ENCODE measurements at regions not wholly inside any gene's neighbourhood (a gene's known extent, or its start where the extent isn't known, plus 50 kb on each side); places are given as distances from the start of the nearest gene placed in this dataset.

DNA sequence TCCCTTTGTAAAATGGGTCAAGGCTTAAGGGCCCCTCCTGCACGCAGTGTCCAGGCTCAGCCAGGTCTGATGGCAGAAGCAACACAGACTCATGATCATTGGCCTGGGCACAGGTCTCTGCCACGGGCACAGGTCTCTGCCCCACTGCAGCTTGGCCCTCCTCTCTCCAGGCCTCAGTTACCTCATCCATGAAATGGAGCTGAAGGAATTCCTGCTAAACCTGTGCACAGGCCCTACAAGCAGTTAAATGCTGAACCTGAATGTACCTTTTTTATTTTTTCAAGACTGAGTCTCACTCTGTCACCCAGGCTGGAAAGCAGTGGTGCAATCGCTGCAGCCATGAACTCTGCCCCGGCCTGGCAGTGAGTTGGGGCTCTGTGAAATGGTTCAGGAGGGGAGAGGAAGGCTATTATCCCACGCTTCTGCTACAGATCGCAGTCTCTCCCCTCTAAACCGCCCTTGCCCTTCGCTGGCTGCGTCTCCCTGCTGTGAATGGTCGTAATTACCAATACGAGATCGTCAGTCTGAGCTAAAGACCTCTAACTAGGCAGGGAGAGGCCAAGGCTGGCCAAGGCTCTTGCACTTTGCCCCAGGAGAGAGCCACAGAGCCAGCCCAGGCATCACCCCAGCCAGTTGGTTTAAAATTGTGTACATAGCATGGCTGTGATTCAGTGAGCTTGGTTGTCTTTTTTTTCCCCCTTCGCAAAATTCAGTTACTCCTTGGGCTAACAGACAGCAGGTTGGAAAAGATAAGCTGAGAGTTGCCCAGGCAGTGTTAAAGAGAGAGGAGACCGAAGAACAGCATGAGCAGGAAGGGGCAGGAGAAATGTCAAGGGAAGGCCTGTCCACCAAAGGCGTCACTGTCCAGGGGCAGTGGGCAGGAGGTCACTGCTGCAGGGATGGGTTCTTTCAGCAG is 93.0 kb upstream of the KCTD7 start:
- intact Hi-C loops (cut with DNase I) = no loop called here
- no peak overlapping the region for H3K4me3 ChIP-seq
- no peak for DNase-seq
- H3K27ac ChIP-seq = no peak overlapping the region
- H3K27me3 ChIP-seq = no peaks in the 10 kb centered on the region
- no peaks in the 10 kb centered on the region for H3K4me1 ChIP-seq
- H3K9me3 ChIP-seq = no peaks in the 10 kb centered on the region
- H3K36me3 ChIP-seq = no peaks in the 10 kb centered on the region
- H3K9ac ChIP-seq (ENCODE audit: low read depth in 2 of 2, low read length in 2 of 2) = no peak overlapping the region
- TF ChIP-seq, protein P1, sequence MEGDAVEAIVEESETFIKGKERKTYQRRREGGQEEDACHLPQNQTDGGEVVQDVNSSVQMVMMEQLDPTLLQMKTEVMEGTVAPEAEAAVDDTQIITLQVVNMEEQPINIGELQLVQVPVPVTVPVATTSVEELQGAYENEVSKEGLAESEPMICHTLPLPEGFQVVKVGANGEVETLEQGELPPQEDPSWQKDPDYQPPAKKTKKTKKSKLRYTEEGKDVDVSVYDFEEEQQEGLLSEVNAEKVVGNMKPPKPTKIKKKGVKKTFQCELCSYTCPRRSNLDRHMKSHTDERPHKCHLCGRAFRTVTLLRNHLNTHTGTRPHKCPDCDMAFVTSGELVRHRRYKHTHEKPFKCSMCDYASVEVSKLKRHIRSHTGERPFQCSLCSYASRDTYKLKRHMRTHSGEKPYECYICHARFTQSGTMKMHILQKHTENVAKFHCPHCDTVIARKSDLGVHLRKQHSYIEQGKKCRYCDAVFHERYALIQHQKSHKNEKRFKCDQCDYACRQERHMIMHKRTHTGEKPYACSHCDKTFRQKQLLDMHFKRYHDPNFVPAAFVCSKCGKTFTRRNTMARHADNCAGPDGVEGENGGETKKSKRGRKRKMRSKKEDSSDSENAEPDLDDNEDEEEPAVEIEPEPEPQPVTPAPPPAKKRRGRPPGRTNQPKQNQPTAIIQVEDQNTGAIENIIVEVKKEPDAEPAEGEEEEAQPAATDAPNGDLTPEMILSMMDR (IDR thresholded peaks at IDR 0.05) = no peak

- no peaks in the 10 kb centered on the region for H3K36me3 ChIP-seq
- H3K4me3 ChIP-seq = no peak overlapping the region
- H3K9me3 ChIP-seq = no peaks in the 10 kb centered on the region
- no peaks in the 10 kb centered on the region for H3K4me1 ChIP-seq
- intact Hi-C loops (cut with DNase I) = no loop called here
- TF ChIP-seq, protein P1 (IDR thresholded peaks at IDR 0.05) = no peak
- H3K27me3 ChIP-seq = no peaks in the 10 kb centered on the region
- no peak overlapping the region for H3K27ac ChIP-seq
- no peak overlapping the region for H3K9ac ChIP-seq (ENCODE audit: low read depth in 2 of 2, low read length in 2 of 2)
- DNase-seq = no peak
Measured at GRCh38 chr7:66537380-66537779, 91.3 kb upstream of the KCTD7 start.

DNA sequence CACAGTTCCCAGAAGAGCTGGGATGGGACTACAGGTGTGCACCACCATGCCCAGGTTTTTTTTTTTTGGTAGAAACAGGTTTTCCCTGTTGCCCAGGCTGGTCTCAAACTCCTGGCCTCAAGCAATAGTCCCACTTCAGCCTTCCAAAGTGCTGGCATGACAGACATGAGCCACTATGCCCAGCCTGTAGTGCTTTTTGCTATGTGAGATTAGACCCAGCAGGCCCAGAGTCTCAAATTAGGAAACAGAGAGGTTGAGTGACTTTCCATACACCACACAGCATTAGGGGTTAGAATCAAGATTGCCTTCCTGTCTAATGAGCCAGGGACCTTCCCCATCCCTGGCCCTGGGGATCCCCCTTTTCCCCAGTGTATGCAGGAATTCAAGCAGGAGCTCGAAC is 90.8 kb upstream of the KCTD7 start:
- Histone ChIP-seq H3K9ac (ENCODE audit: low read depth in 2 of 2, low read length in 2 of 2) (no peak overlapping the region), H3K4me3 (no peak overlapping the region), H3K27me3 (no peaks in the 10 kb centered on the region), H3K4me1 (no peaks in the 10 kb centered on the region), H3K36me3 (no peaks in the 10 kb centered on the region), H3K9me3 (no peaks in the 10 kb centered on the region), H3K27ac (no peak overlapping the region)
- TF ChIP-seq, protein P1 (IDR thresholded peaks at IDR 0.05) = no peak
- no peak for DNase-seq
- intact Hi-C loops (cut with DNase I) = no loop called here

- H3K4me3 ChIP-seq = no peak overlapping the region
- no peak for DNase-seq
- H3K9me3 ChIP-seq = no peaks in the 10 kb centered on the region
- no peak overlapping the region for H3K27ac ChIP-seq
- H3K27me3 ChIP-seq = no peaks in the 10 kb centered on the region
- intact Hi-C loops (cut with DNase I) = no loop called here
- no peaks in the 10 kb centered on the region for H3K4me1 ChIP-seq
- H3K36me3 ChIP-seq = no peaks in the 10 kb centered on the region
- TF ChIP-seq, protein P1 (IDR thresholded peaks at IDR 0.05) = no peak
- H3K9ac ChIP-seq (ENCODE audit: low read depth in 2 of 2, low read length in 2 of 2) = no peak overlapping the region
Measured at GRCh38 chr7:66539264-66539623, 89.4 kb upstream of the KCTD7 start.

- Histone ChIP-seq H3K9ac (ENCODE audit: low read depth in 2 of 2, low read length in 2 of 2) (no peak overlapping the region), H3K36me3 (no peaks in the 10 kb centered on the region), H3K4me3 (no peak overlapping the region), H3K4me1 (no peaks in the 10 kb centered on the region), H3K27me3 (no peaks in the 10 kb centered on the region), H3K27ac (no peak overlapping the region), H3K9me3 (no peaks in the 10 kb centered on the region)
- no peak for DNase-seq
- intact Hi-C loops (cut with DNase I) = no loop called here
- TF ChIP-seq, protein P1 (IDR thresholded peaks at IDR 0.05) = no peak
Measured at GRCh38 chr7:66539902-66540375, 88.7 kb upstream of the KCTD7 start.
